ENCODE measurements at regions not wholly inside any gene's neighbourhood (a gene's known extent, or its start where the extent isn't known, plus 50 kb on each side); places are given as distances from the start of the nearest gene placed in this dataset.

GRCh38 chrX:122982521-122982920 is 201.6 kb upstream of the GRIA3 start:
- TF ChIP-seq CTCF (IDR thresholded peaks at IDR 0.05 in 8 of 11, conservative IDR thresholded peaks at IDR 0.05 in 3 of 11) (no peak), POLR2A (IDR thresholded peaks at IDR 0.05) (no peak)

All from spleen (tissue), 7 donors.